ENCODE measurements at regions not wholly inside any gene's neighbourhood (a gene's known extent, or its start where the extent isn't known, plus 50 kb on each side); places are given as distances from the start of the nearest gene placed in this dataset.

- DNase-seq (ENCODE audit: insufficient read length, low spot score) (no peak), FAIRE-seq (no peak)
- TF ChIP-seq SPI1 (IDR thresholded peaks at IDR 0.05; ENCODE audit: low read depth, low read length) = no peak
- TF ChIP-seq POLR2A (IDR thresholded peaks at IDR 0.05; ENCODE audit: low read depth, low read length) = no peak
- no peak for TF ChIP-seq POU2F2 (IDR thresholded peaks at IDR 0.05; ENCODE audit: low read depth, low read length)
- no peak for TF ChIP-seq TAF1 (IDR thresholded peaks at IDR 0.05; ENCODE audit: low read depth, low read length)
- no peak for TF ChIP-seq PAX5 (IDR thresholded peaks at IDR 0.05; ENCODE audit: insufficient read depth, low read length, severe bottlenecking)
Observed at GRCh38 chr2:236818281-236819045, 248.8 kb downstream of the ACKR3 start.

- FAIRE-seq (no peak), DNase-seq (ENCODE audit: insufficient read length, low spot score) (no peak)
- no peak for TF ChIP-seq SPI1 (IDR thresholded peaks at IDR 0.05; ENCODE audit: low read depth, low read length)
- no peak for TF ChIP-seq POLR2A (IDR thresholded peaks at IDR 0.05; ENCODE audit: low read depth, low read length)
- no peak for TF ChIP-seq POU2F2 (IDR thresholded peaks at IDR 0.05; ENCODE audit: low read depth, low read length)
- TF ChIP-seq TAF1 (IDR thresholded peaks at IDR 0.05; ENCODE audit: low read depth, low read length) = no peak
- no peak for TF ChIP-seq POLR2AphosphoS5 (IDR thresholded peaks at IDR 0.05; ENCODE audit: low read depth, low read length)
- no peak for TF ChIP-seq PAX5 (IDR thresholded peaks at IDR 0.05; ENCODE audit: insufficient read depth, low read length, severe bottlenecking)
Observed at GRCh38 chr2:236819275-236820002, 249.8 kb downstream of the ACKR3 start.

GRCh38 chr2:236820763-236821344 is 251.2 kb downstream of the ACKR3 start:
- no peak for TF ChIP-seq POU2F2 (IDR thresholded peaks at IDR 0.05; ENCODE audit: low read depth, low read length)
- TF ChIP-seq POLR2A (IDR thresholded peaks at IDR 0.05; ENCODE audit: low read depth, low read length) = no peak
- TF ChIP-seq POLR2AphosphoS5 (IDR thresholded peaks at IDR 0.05; ENCODE audit: low read depth, low read length) = no peak
- TF ChIP-seq TAF1 (IDR thresholded peaks at IDR 0.05; ENCODE audit: low read depth, low read length) = no peak
- DNase-seq (ENCODE audit: insufficient read length, low spot score) = no peak
- FAIRE-seq = no peak

- DNase-seq (ENCODE audit: insufficient read length, low spot score) (no peak), FAIRE-seq (no peak)
- no peak for TF ChIP-seq TAF1 (IDR thresholded peaks at IDR 0.05; ENCODE audit: low read depth, low read length)
- no peak for TF ChIP-seq SPI1 (IDR thresholded peaks at IDR 0.05; ENCODE audit: low read depth, low read length)
- TF ChIP-seq PAX5 (IDR thresholded peaks at IDR 0.05; ENCODE audit: insufficient read depth, low read length, severe bottlenecking) = no peak
- TF ChIP-seq POLR2A (IDR thresholded peaks at IDR 0.05; ENCODE audit: low read depth, low read length) = no peak
- no peak for TF ChIP-seq POU2F2 (IDR thresholded peaks at IDR 0.05; ENCODE audit: low read depth, low read length)
- no peak for TF ChIP-seq POLR2AphosphoS5 (IDR thresholded peaks at IDR 0.05; ENCODE audit: low read depth, low read length)
Observed at GRCh38 chr2:236823041-236823629, 253.5 kb downstream of the ACKR3 start.

- FAIRE-seq (no peak), DNase-seq (ENCODE audit: insufficient read length, low spot score) (no peak)
- TF ChIP-seq POLR2AphosphoS5 (IDR thresholded peaks at IDR 0.05; ENCODE audit: low read depth, low read length) (no peak), PAX5 (IDR thresholded peaks at IDR 0.05; ENCODE audit: insufficient read depth, low read length, severe bottlenecking) (no peak), TAF1 (IDR thresholded peaks at IDR 0.05; ENCODE audit: low read depth, low read length) (no peak), POU2F2 (IDR thresholded peaks at IDR 0.05; ENCODE audit: low read depth, low read length) (no peak), POLR2A (IDR thresholded peaks at IDR 0.05; ENCODE audit: low read depth, low read length) (no peak), SPI1 (IDR thresholded peaks at IDR 0.05; ENCODE audit: low read depth, low read length) (no peak)
Observed at GRCh38 chr2:236823963-236824362, 254.3 kb downstream of the ACKR3 start.

GRCh38 chr2:236824836-236825235 is 255.2 kb downstream of the ACKR3 start:
- DNase-seq (ENCODE audit: insufficient read length, low spot score) (no peak), FAIRE-seq (no peak)
- TF ChIP-seq SPI1 (IDR thresholded peaks at IDR 0.05; ENCODE audit: low read depth, low read length) (no peak), TAF1 (IDR thresholded peaks at IDR 0.05; ENCODE audit: low read depth, low read length) (no peak), PAX5 (IDR thresholded peaks at IDR 0.05; ENCODE audit: insufficient read depth, low read length, severe bottlenecking) (no peak), POLR2A (IDR thresholded peaks at IDR 0.05; ENCODE audit: low read depth, low read length) (no peak), POU2F2 (IDR thresholded peaks at IDR 0.05; ENCODE audit: low read depth, low read length) (no peak), POLR2AphosphoS5 (IDR thresholded peaks at IDR 0.05; ENCODE audit: low read depth, low read length) (no peak)

- TF ChIP-seq TAF1 (IDR thresholded peaks at IDR 0.05; ENCODE audit: low read depth, low read length) (no peak), POLR2AphosphoS5 (IDR thresholded peaks at IDR 0.05; ENCODE audit: low read depth, low read length) (no peak), PAX5 (IDR thresholded peaks at IDR 0.05; ENCODE audit: insufficient read depth, low read length, severe bottlenecking) (no peak), POU2F2 (IDR thresholded peaks at IDR 0.05; ENCODE audit: low read depth, low read length) (no peak), POLR2A (IDR thresholded peaks at IDR 0.05; ENCODE audit: low read depth, low read length) (no peak), SPI1 (IDR thresholded peaks at IDR 0.05; ENCODE audit: low read depth, low read length) (no peak)
- FAIRE-seq (no peak), DNase-seq (ENCODE audit: insufficient read length, low spot score) (no peak)
Observed at GRCh38 chr2:236825989-236826510, 256.4 kb downstream of the ACKR3 start.

- TF ChIP-seq POLR2AphosphoS5 (IDR thresholded peaks at IDR 0.05; ENCODE audit: low read depth, low read length) (no peak), PAX5 (IDR thresholded peaks at IDR 0.05; ENCODE audit: insufficient read depth, low read length, severe bottlenecking) (no peak), SPI1 (IDR thresholded peaks at IDR 0.05; ENCODE audit: low read depth, low read length) (no peak), TAF1 (IDR thresholded peaks at IDR 0.05; ENCODE audit: low read depth, low read length) (no peak), POU2F2 (IDR thresholded peaks at IDR 0.05; ENCODE audit: low read depth, low read length) (no peak), POLR2A (IDR thresholded peaks at IDR 0.05; ENCODE audit: low read depth, low read length) (no peak)
- FAIRE-seq (no peak), DNase-seq (ENCODE audit: insufficient read length, low spot score) (no peak)
Observed at GRCh38 chr2:236826606-236827156, 257.1 kb downstream of the ACKR3 start.
